GM10266 (cell line): ENCODE measurements at regions not wholly inside any gene's neighbourhood (a gene's known extent, or its start where the extent isn't known, plus 50 kb on each side); places are given as distances from the start of the nearest gene placed in this dataset.

ENCODE experiments used
- DNase-seq: peaks from one replicate; pipeline ENCODE4 v3.0.0; 2012; ENCODE audit errors: extremely low spot score
- CTCF ChIP-seq: IDR thresholded peaks from 2 replicates; pipeline ENCODE4 v1.5.1; 2012; ENCODE audit warnings: mild to moderate bottlenecking, low read depth; ENCODE audit not compliant: control insufficient read depth, insufficient read depth; ENCODE audit errors: missing control alignments

- TF ChIP-seq CTCF = no peak
- DNase-seq = no peak
These were observed 162.5 kb upstream of the GORAB start for GRCh38 chr1:170369417-170369816.

DNA sequence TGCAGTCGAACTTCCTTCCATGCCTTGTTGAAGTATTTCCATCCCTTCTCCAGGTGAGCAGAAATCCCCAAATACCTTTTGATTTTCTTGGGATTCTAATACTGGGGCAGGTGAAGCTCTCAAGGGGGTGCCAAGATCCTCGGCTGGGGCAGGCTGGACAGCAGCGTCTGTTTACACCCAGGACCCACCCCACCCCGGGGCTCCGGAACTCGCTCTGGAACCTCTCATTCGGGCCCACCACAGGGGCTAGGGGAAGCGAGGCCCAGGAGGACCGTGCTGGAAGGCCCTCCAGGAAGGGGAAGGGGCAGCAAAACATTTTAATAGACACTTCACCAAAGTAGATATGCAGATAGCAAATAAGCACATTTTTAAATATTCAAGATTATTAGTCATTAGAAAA, 161.9 kb upstream of the GORAB start:
- TF ChIP-seq CTCF = no peak
- DNase-seq = no peak

DNA sequence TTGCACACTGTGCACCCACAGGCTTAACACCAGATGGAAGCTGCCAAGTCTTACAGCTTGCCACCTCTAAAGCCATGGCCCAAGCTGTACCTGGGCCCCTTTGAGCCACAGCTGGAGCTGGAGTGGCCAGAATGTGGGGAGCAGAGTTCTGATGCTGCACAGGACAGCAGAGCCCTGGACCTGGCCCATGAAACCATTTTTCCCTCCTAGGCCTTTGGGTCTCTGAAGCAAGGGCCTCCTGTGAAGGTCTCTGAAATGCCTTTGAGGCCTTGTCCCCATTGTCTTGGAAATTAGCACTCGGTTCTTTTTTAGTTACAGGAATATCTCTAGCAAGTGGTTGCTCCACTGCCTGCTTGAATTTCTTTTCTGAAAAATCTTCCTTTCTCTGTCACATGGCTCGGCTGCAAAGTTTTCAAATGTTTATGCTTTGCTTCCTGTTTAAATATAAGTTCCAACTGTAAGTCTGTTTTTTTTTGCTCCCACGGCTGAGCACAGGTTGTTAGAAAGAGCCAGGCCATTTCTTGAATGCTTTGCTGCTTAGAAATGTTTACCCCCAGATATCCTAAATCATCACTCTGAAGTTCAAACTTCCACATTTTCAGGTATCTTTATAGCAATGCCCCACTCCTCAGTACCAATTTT, 156.8 kb upstream of the GORAB start:
- TF ChIP-seq CTCF = no peak
- DNase-seq = no peak

DNA sequence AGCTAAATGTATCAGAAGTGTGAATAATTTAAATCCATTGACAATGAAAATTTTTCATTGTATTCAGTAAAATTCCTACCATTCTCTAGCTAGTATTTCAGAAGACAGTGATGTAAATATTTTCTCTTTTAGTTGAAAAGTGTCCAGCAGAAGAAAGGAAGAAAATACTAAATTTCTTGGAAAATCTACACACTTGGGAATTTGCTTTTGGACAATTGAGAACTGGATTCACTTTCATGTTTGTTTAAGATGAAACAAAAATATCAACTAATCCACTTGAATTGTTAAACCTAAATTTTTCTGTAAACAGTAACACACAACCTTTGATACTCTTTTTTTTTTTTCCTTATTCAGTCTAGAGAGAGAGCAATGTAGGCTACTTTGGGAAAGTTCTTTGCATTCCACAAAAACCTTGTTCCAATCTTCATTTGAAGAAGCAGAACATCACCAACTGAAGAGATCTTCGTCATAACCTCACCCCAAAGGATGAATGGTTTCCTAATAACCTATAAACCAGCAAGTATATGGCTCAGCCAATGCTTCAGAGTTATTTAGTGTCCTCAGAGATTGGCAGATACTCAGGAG, 155.1 kb upstream of the GORAB start:
- TF ChIP-seq CTCF = no peak
- DNase-seq = no peak

- TF ChIP-seq CTCF = no peak
- DNase-seq = no peak
These were observed 154.5 kb upstream of the GORAB start for GRCh38 chr1:170377440-170377839.

GRCh38 chr1:170377896-170378634, 153.9 kb upstream of the GORAB start:
- no peak for TF ChIP-seq CTCF
- DNase-seq = no peak

DNA sequence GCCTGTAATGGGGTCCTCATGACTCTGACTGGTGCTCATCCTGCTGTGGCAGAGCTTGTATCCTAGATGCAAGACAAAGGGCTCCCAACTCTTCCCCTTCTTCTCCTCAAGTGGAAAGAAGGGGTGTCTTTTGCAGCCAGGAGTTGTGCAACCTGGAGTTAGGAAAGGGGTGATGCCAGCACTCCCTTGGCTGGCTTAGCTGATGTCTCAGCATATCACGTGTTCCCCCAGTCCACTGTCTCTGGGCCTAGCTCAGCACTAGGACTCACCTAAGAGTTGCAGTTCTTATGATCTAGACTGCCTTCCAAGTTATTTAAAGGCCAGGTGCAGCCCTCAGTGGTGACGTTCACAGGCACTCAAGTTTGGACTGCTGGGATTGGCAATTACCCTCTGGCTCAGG, 146.2 kb upstream of the GORAB start:
- no peak for TF ChIP-seq CTCF
- DNase-seq = no peak
